H7 (cell line): ENCODE measurements at regions not wholly inside any gene's neighbourhood (a gene's known extent, or its start where the extent isn't known, plus 50 kb on each side); places are given as distances from the start of the nearest gene placed in this dataset.
"Not testable (repeated sequence)": the region's sequence is repeated elsewhere in the genome, so short reads cannot be mapped to it uniquely, and the experiment has no call there.

Experiments
- DNase-seq: peaks from one replicate; pipeline ENCODE4 v3.0.0; 2012
- H3K27me3 ChIP-seq: 2 replicates; pipeline ENCODE4 v1.6.0; 2011; ENCODE audit warnings: mild to moderate bottlenecking, low read length; ENCODE audit not compliant: control insufficient read depth, insufficient read depth
- H3K36me3 ChIP-seq: replicated peaks from 2 replicates; pipeline ENCODE4 v1.5.1; 2011; ENCODE audit warnings: low read length; ENCODE audit not compliant: control insufficient read depth, insufficient read depth
- H3K4me3 ChIP-seq: 2 replicates; pipeline ENCODE4 v1.5.1; 2011; ENCODE audit warnings: low read depth, mild to moderate bottlenecking, control low read depth, low read length, moderate library complexity; ENCODE audit not compliant: insufficient read depth

- Histone ChIP-seq H3K4me3 (no peak overlapping the region), H3K27me3 (no peaks in the 10 kb centered on the region)
- no peak for DNase-seq
Observed at GRCh38 chr3:5888851-5889250, 701.3 kb downstream of the EDEM1 start.

GRCh38 chr3:5889374-5889773 is 701.9 kb downstream of the EDEM1 start:
- no peak for DNase-seq
- Histone ChIP-seq H3K27me3 (no peaks in the 10 kb centered on the region), H3K36me3 (no peaks in the 10 kb centered on the region), H3K4me3 (no peak overlapping the region)

More at GRCh38 chr3:5888851-5889250, 701.3 kb downstream of the EDEM1 start:
- no peaks in the 10 kb centered on the region for H3K36me3 ChIP-seq

- Histone ChIP-seq H3K27me3 (no peaks in the 10 kb centered on the region), H3K36me3 (no peaks in the 10 kb centered on the region)
Observed at GRCh38 chr3:5891711-5892110, 704.2 kb downstream of the EDEM1 start.

GRCh38 chr3:5898106-5898505 is 710.6 kb downstream of the EDEM1 start:
- no peaks in the 10 kb centered on the region for H3K27me3 ChIP-seq
- no peak overlapping the region for H3K4me3 ChIP-seq
- no peaks in the 10 kb centered on the region for H3K36me3 ChIP-seq
- DNase-seq: no peak

More at GRCh38 chr3:5891711-5892110, 704.2 kb downstream of the EDEM1 start:
- no peak overlapping the region for H3K4me3 ChIP-seq
- no peak for DNase-seq

GRCh38 chr3:5899014-5899761 is 711.7 kb downstream of the EDEM1 start:
- no peak overlapping the region for H3K4me3 ChIP-seq
- DNase-seq: no peak
- H3K27me3 ChIP-seq: no peaks in the 10 kb centered on the region
- no peaks in the 10 kb centered on the region for H3K36me3 ChIP-seq

- DNase-seq: no peak
- Histone ChIP-seq H3K36me3 (no peaks in the 10 kb centered on the region), H3K27me3 (no peaks in the 10 kb centered on the region), H3K4me3 (no peak overlapping the region)
Observed at GRCh38 chr3:5917932-5918331, 730.4 kb downstream of the EDEM1 start.

- Histone ChIP-seq H3K4me3 (no peak overlapping the region), H3K27me3 (no peaks in the 10 kb centered on the region), H3K36me3 (no peaks in the 10 kb centered on the region)
- DNase-seq: no peak
Observed at GRCh38 chr3:5918626-5919025, 731.1 kb downstream of the EDEM1 start.

GRCh38 chr3:5929027-5929426 is 741.5 kb downstream of the EDEM1 start:
- no peaks in the 10 kb centered on the region for H3K27me3 ChIP-seq
- H3K4me3 ChIP-seq: no peak overlapping the region
- no peaks in the 10 kb centered on the region for H3K36me3 ChIP-seq
- DNase-seq: no peak

GRCh38 chr3:5944061-5944460 is 756.6 kb downstream of the EDEM1 start:
- not testable (repeated sequence) for H3K36me3 ChIP-seq, H3K27me3 ChIP-seq, H3K4me3 ChIP-seq, DNase-seq

GRCh38 chr3:5948084-5948483 is 760.6 kb downstream of the EDEM1 start:
- Histone ChIP-seq H3K27me3 (no peaks in the 10 kb centered on the region), H3K4me3 (no peak overlapping the region), H3K36me3 (no peaks in the 10 kb centered on the region)
- no peak for DNase-seq

- no peak for DNase-seq
- no peak overlapping the region for H3K4me3 ChIP-seq
- no peaks in the 10 kb centered on the region for H3K36me3 ChIP-seq
- H3K27me3 ChIP-seq: no peaks in the 10 kb centered on the region
Observed at GRCh38 chr3:5951026-5951425, 763.5 kb downstream of the EDEM1 start.

GRCh38 chr3:5972586-5972985 is 785.1 kb downstream of the EDEM1 start:
- H3K4me3 ChIP-seq: no peak overlapping the region
- H3K36me3 ChIP-seq: no peaks in the 10 kb centered on the region
- H3K27me3 ChIP-seq: no peaks in the 10 kb centered on the region
- DNase-seq: no peak

GRCh38 chr3:5974630-5975322 is 787.3 kb downstream of the EDEM1 start:
- H3K4me3 ChIP-seq: no peak overlapping the region

GRCh38 chr3:5977331-5977730 is 789.8 kb downstream of the EDEM1 start:
- no peak for DNase-seq
- Histone ChIP-seq H3K36me3 (no peaks in the 10 kb centered on the region), H3K4me3 (no peak overlapping the region), H3K27me3 (no peaks in the 10 kb centered on the region)

More at GRCh38 chr3:5974630-5975322, 787.3 kb downstream of the EDEM1 start:
- no peaks in the 10 kb centered on the region for H3K36me3 ChIP-seq
- H3K27me3 ChIP-seq: no peaks in the 10 kb centered on the region
- no peak for DNase-seq

GRCh38 chr3:5980475-5980874 is 793.0 kb downstream of the EDEM1 start:
- Histone ChIP-seq H3K36me3 (no peaks in the 10 kb centered on the region), H3K4me3 (no peak overlapping the region), H3K27me3 (no peaks in the 10 kb centered on the region)
- no peak for DNase-seq
